T-cell (primary cell): ENCODE measurements at regions not wholly inside any gene's neighbourhood (a gene's known extent, or its start where the extent isn't known, plus 50 kb on each side); places are given as distances from the start of the nearest gene placed in this dataset.

Source experiments
- ATAC-seq, 4 experiments: fragments of 200-7000 bp in 3 of 4; fragments of 150-1000 bp in 1 of 4; cut with Tn5 transposase; replicated peaks in 1 of 4; 1 replicate in 3 of 4; 2 replicates in 1 of 4; pipeline ENCODE4 v1.10.0; 2021; ENCODE audit warnings: moderate library complexity in 3 of 4, mild to moderate bottlenecking in 2 of 4, moderate number of reproducible peaks in 1 of 4
- CTCF ChIA-PET, 2 donors: fragments of 300-600 bp; sonication (Branson Sonifier 250); formaldehyde crosslinking; loops; one replicate each; lab custom pipeline; 2022; ENCODE audit warnings: antibody characterized with exemption in 2 of 2; lab: Charles Lee
- POLR2A ChIA-PET, 2 donors: fragments of 300-600 bp; sonication (Branson Sonifier 250); formaldehyde crosslinking; loops; one replicate each; lab custom pipeline; 2022; ENCODE audit warnings: antibody characterized with exemption in 2 of 2; lab: Charles Lee
- DNase-seq, 35 experiments: peaks; one replicate each; pipeline versions ENCODE4 v3.0.0 to v3.0.0-alpha.2; 2013 to 2023
- H3K27ac ChIP-seq: one replicate; pipeline ENCODE4 v1.5.1; 2013; ENCODE audit warnings: low read length
- H3K27me3 ChIP-seq, 2 experiments: replicated peaks in 1 of 2; 1 replicate in 1 of 2; 2 replicates in 1 of 2; pipeline versions ENCODE4 v1.6.1 to v1.7.0; 2013; ENCODE audit warnings: low read length in 1 of 2, mixed read lengths in 1 of 2; ENCODE audit not compliant: control insufficient read depth in 2 of 2, insufficient read depth in 2 of 2; ENCODE audit errors: extremely low read depth in 1 of 2
- H3K36me3 ChIP-seq, 2 donors: 1 replicate in 1 of 2; 2 replicates in 1 of 2; pipeline versions ENCODE4 v1.6.1 to v1.7.0; 2013; ENCODE audit warnings: low read length in 1 of 2; ENCODE audit not compliant: control insufficient read depth in 2 of 2, insufficient read depth in 1 of 2; ENCODE audit errors: extremely low read depth in 1 of 2
- H3K4me1 ChIP-seq, 2 experiments: 1 replicate in 1 of 2; 2 replicates in 1 of 2; pipeline versions ENCODE4 v1.6.1 to v1.7.0; 2013; ENCODE audit warnings: low read length in 2 of 2, mixed read lengths in 1 of 2; ENCODE audit not compliant: insufficient read depth in 2 of 2, control insufficient read depth in 1 of 2; ENCODE audit errors: extremely low read depth in 1 of 2
- H3K4me3 ChIP-seq, 2 donors: 1 replicate in 1 of 2; 2 replicates in 1 of 2; pipeline versions ENCODE4 v1.5.1 to v1.7.0; 2013; ENCODE audit warnings: mild to moderate bottlenecking in 2 of 2, low read length in 1 of 2, moderate library complexity in 1 of 2; ENCODE audit not compliant: control insufficient read depth in 1 of 2; ENCODE audit errors: extremely low read depth in 1 of 2
- H3K9me3 ChIP-seq: 2 replicates; pipeline ENCODE4 v1.7.0; 2013
- H3K27ac Mint-ChIP-seq, 2 donors: one replicate each; pipeline ENCODE4 v1.8.0; 2020 to 2021; ENCODE audit warnings: mild to moderate bottlenecking in 2 of 2, mixed read lengths in 2 of 2
- H3K27me3 Mint-ChIP-seq, 2 donors: one replicate each; pipeline ENCODE4 v1.8.0; 2021 to 2022; ENCODE audit warnings: mixed read lengths in 2 of 2
- H3K36me3 Mint-ChIP-seq: one replicate; pipeline ENCODE4 v1.8.0; 2021; ENCODE audit warnings: mixed read lengths
- H3K4me1 Mint-ChIP-seq, 3 donors: one replicate each; pipeline ENCODE4 v1.8.0; 2020 to 2022; ENCODE audit warnings: mixed read lengths in 3 of 3, mild to moderate bottlenecking in 1 of 3
- H3K4me3 Mint-ChIP-seq, 3 donors: one replicate each; pipeline ENCODE4 v1.8.0; 2020 to 2022; ENCODE audit warnings: mild to moderate bottlenecking in 3 of 3, mixed read lengths in 3 of 3, moderate library complexity in 3 of 3
- H3K9me3 Mint-ChIP-seq, 3 donors: one replicate each; pipeline ENCODE4 v1.8.0; 2020 to 2022; ENCODE audit warnings: mixed read lengths in 3 of 3
- WGBS: methylation state at CpG from one replicate; pipeline ENCODE4 v1.1.5; 2013; ENCODE audit warnings: missing lambda C conversion rate; ENCODE audit not compliant: insufficient coverage; 5-methylcytosine and 5-hydroxymethylcytosine counted together

- H3K27ac ChIP-seq, result no peak overlapping the region
- ATAC-seq (no peak), DNase-seq (no peak)
- no peaks in the 10 kb centered on the region for H3K4me1 ChIP-seq
- no peak overlapping the region for H3K4me3 ChIP-seq
- H3K36me3 Mint-ChIP-seq, result no peaks in the 10 kb centered on the region
- H3K27ac Mint-ChIP-seq, result no peak overlapping the region
- CTCF ChIA-PET, result no interaction called here
- POLR2A ChIA-PET, result no interaction called here
- H3K9me3 ChIP-seq, result no peaks in the 10 kb centered on the region
- no peak overlapping the region for H3K4me3 Mint-ChIP-seq
- H3K36me3 ChIP-seq, result no peaks in the 10 kb centered on the region
- H3K27me3 Mint-ChIP-seq, result no peaks in the 10 kb centered on the region
- WGBS, result no CpG with 5 or more reads among the region's 2 CpGs
- H3K9me3 Mint-ChIP-seq, result peaks cover 3 to 11% (median 3%) of the 10 kb centered on the region in 3 donors
- H3K27me3 ChIP-seq, result no peaks in the 10 kb centered on the region
- no peaks in the 10 kb centered on the region for H3K4me1 Mint-ChIP-seq
Observed at GRCh38 chr4:136749989-136750388, 782.3 kb downstream of the PCDH18 start.

DNA sequence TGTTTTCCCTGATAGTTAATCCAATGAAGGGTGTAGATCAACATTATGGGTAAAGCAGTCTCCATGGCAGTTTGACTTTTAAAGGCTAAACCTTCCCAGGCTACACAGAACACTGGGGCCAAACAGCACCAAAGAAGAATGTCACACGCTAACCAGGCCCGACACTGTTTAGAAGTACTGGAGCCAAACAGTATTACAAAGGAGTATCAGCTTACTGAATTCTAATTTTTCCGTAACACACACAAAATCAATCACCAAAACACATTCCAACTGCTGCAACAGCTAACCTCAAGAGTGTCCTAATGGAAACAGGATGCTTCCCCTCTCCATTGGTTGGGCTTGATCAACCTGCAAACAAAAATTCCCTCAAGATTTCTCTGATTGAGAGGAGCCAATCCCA lies 783.5 kb downstream of the PCDH18 start:
- H3K27me3 Mint-ChIP-seq, result no peaks in the 10 kb centered on the region
- Histone ChIP-seq H3K4me3 (no peak overlapping the region), H3K4me1 (no peaks in the 10 kb centered on the region), H3K9me3 (no peaks in the 10 kb centered on the region), H3K36me3 (no peaks in the 10 kb centered on the region), H3K27ac (no peak overlapping the region), H3K27me3 (no peaks in the 10 kb centered on the region)
- H3K36me3 Mint-ChIP-seq, result no peaks in the 10 kb centered on the region
- no peak overlapping the region for H3K27ac Mint-ChIP-seq
- ATAC-seq (no peak), DNase-seq (no peak)
- POLR2A ChIA-PET, result no interaction called here
- CTCF ChIA-PET, result no interaction called here
- H3K9me3 Mint-ChIP-seq, result peaks cover 3 to 11% (median 7%) of the 10 kb centered on the region in 3 donors
- no CpG with 5 or more reads among the region's 3 CpGs for WGBS
- no peak overlapping the region for H3K4me3 Mint-ChIP-seq
- no peaks in the 10 kb centered on the region for H3K4me1 Mint-ChIP-seq

DNA sequence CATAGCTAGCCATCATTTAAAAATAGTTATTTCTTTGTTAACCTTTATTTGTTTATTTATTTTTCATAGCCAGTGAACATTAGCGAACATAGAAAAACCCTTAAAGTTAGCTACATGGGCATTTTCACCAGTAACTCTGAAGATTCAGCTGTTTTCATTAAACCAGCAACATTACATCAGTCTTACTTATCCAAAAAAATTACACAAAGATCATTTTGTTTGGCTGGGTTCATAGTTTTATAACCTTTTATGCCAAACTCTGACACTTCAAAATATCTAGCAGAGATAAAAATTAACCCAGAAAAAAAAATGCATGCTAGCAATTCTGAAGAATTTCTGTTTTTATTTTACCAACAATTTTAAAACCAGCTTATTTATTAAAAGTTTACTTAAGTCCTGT lies 784.1 kb downstream of the PCDH18 start:
- ATAC-seq, result no peak
- ChIA-PET CTCF (no interaction called here), POLR2A (no interaction called here)

DNA sequence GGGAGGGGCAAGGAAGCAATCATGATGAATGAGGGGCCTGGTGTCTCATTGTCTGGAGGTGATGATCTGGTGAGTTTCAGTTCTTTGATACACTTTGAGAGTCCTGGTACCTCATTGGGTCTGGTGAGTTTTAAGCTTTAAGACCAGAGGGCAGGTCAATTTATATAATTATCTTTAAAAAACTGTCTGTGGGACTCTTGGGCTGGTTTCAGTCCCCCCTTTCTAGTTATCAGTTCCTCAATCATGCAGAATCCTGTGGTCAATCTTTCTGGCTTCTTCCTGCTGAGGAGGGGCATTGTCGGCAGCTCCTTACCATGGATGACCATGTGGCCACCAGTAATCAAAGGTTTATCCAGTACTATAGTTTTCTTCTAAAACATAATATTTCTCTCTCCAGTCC lies 789.1 kb downstream of the PCDH18 start:
- Histone ChIP-seq H3K4me1 (no peaks in the 10 kb centered on the region), H3K9me3 (no peaks in the 10 kb centered on the region), H3K36me3 (no peaks in the 10 kb centered on the region), H3K4me3 (no peak overlapping the region), H3K27me3 (no peaks in the 10 kb centered on the region), H3K27ac (no peak overlapping the region)
- DNase-seq, result no peak
- Mint-ChIP-seq H3K27me3 (no peaks in the 10 kb centered on the region), H3K27ac (no peak overlapping the region), H3K4me1 (no peaks in the 10 kb centered on the region), H3K4me3 (no peak overlapping the region), H3K9me3 (peaks cover 0 to 16% (median 10%) of the 10 kb centered on the region in 3 donors), H3K36me3 (no peaks in the 10 kb centered on the region)
- ChIA-PET POLR2A (no interaction called here), CTCF (no interaction called here)
- no peak for ATAC-seq
- WGBS, result no CpG with 5 or more reads among the region's 1 CpG

More for the DNA sequence above, 784.1 kb downstream of the PCDH18 start:
- Mint-ChIP-seq H3K27ac (no peak overlapping the region), H3K9me3 (peaks cover 3 to 13% (median 11%) of the 10 kb centered on the region in 3 donors), H3K27me3 (no peaks in the 10 kb centered on the region), H3K4me1 (no peaks in the 10 kb centered on the region), H3K36me3 (no peaks in the 10 kb centered on the region), H3K4me3 (no peak overlapping the region)
- Histone ChIP-seq H3K36me3 (no peaks in the 10 kb centered on the region), H3K27ac (no peak overlapping the region), H3K4me3 (no peak overlapping the region), H3K4me1 (no peaks in the 10 kb centered on the region), H3K27me3 (no peaks in the 10 kb centered on the region), H3K9me3 (no peaks in the 10 kb centered on the region)
- DNase-seq, result no peak
- no CpG with 5 or more reads among the region's 1 CpG for WGBS

GRCh38 chr4:136742333-136742732 lies 790.0 kb downstream of the PCDH18 start:
- ChIA-PET POLR2A (no interaction called here), CTCF (no interaction called here)
- 39% methylated on average over 2 of the region's 3 CpGs for WGBS
- ATAC-seq (no peak), DNase-seq (no peak)
- Mint-ChIP-seq H3K9me3 (peaks cover 0 to 16% (median 10%) of the 10 kb centered on the region in 3 donors), H3K4me3 (no peak overlapping the region), H3K36me3 (no peaks in the 10 kb centered on the region), H3K27me3 (no peaks in the 10 kb centered on the region), H3K4me1 (no peaks in the 10 kb centered on the region), H3K27ac (no peak overlapping the region)
- Histone ChIP-seq H3K4me1 (no peaks in the 10 kb centered on the region), H3K4me3 (no peak overlapping the region), H3K27ac (no peak overlapping the region), H3K27me3 (no peaks in the 10 kb centered on the region), H3K9me3 (no peaks in the 10 kb centered on the region), H3K36me3 (no peaks in the 10 kb centered on the region)

DNA sequence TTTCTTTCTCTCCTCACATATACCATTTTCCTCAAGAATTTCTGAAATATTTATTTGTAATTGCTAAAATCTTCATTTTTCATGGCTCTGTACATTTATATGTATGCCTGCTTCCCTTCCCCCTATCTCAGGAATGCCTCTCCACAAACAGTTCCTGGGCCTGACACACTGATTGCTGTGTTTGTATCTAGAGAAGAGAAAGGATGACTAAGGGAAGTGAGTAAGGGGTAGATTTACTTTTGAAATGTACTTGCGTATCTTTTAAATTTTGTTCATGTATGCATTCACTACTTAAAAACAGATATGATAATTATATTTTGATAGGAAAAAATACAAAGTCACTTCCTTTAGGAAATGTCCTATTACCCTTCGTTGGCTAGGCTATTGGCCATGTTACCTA lies 790.8 kb downstream of the PCDH18 start:
- POLR2A ChIA-PET, result no interaction called here
- H3K9me3 ChIP-seq, result no peaks in the 10 kb centered on the region
- no peaks in the 10 kb centered on the region for H3K4me1 ChIP-seq
- H3K4me1 Mint-ChIP-seq, result no peaks in the 10 kb centered on the region
- no peak for ATAC-seq
- peaks cover 0 to 16% (median 10%) of the 10 kb centered on the region in 3 donors for H3K9me3 Mint-ChIP-seq
- no peaks in the 10 kb centered on the region for H3K36me3 ChIP-seq
- H3K27ac ChIP-seq, result no peak overlapping the region
- H3K36me3 Mint-ChIP-seq, result no peaks in the 10 kb centered on the region
- no peaks in the 10 kb centered on the region for H3K27me3 ChIP-seq
- DNase-seq, result no peak
- no peak overlapping the region for H3K27ac Mint-ChIP-seq
- no CpG with 5 or more reads among the region's 2 CpGs for WGBS
- H3K27me3 Mint-ChIP-seq, result no peaks in the 10 kb centered on the region
- no peak overlapping the region for H3K4me3 Mint-ChIP-seq
- CTCF ChIA-PET, result no interaction called here
- H3K4me3 ChIP-seq, result no peak overlapping the region

DNA sequence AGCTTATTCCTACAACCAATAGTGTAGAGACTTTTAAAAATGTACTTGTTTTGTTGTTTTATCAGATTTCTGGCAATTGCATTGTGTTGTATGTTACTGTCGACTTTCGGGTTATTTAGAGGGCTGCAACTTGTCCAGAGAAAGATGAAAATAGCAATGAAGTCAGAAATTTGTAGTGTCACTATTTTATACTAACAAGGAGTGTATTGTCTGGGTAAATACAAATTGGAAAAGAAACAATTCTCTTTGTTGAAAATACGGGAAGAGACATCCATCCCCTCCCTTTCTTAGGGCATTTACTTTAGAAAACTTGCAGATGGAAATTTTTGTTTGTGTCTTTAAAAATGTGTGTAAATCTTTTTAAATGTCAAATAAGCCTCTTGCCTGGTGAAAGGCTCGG lies 792.0 kb downstream of the PCDH18 start:
- Mint-ChIP-seq H3K27ac (no peak overlapping the region), H3K36me3 (no peaks in the 10 kb centered on the region), H3K27me3 (no peaks in the 10 kb centered on the region), H3K9me3 (peaks cover 0 to 18% (median 10%) of the 10 kb centered on the region in 3 donors), H3K4me1 (no peaks in the 10 kb centered on the region), H3K4me3 (no peak overlapping the region)
- Histone ChIP-seq H3K4me3 (no peak overlapping the region), H3K9me3 (no peaks in the 10 kb centered on the region), H3K27ac (no peak overlapping the region), H3K36me3 (no peaks in the 10 kb centered on the region), H3K4me1 (no peaks in the 10 kb centered on the region), H3K27me3 (no peaks in the 10 kb centered on the region)
- DNase-seq (no peak), ATAC-seq (no peak)
- POLR2A ChIA-PET, result no interaction called here
- CTCF ChIA-PET, result no interaction called here
- no CpG with 5 or more reads among the region's 4 CpGs for whole genome bisulfite sequencing
